ENCODE measurements at regions not wholly inside any gene's neighbourhood (a gene's known extent, or its start where the extent isn't known, plus 50 kb on each side); places are given as distances from the start of the nearest gene placed in this dataset.

DNA sequence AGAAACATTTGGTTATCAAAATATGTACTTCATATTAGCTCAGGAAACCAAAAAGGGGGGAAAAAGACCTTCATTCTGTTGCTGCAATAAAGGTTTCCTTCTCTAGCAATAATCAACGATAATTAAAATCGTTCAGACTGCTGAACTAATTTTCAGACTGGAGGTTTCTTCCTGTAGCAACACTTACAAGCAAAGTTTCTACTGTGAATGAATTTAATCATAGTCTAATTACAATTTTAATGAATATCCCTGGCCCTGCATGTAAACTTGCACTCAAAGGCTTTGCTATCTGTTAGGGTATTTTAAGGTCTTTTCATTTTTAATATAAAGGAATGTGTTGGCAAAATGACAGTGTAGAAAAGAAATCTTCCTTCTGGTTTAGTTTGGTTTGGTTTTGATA, 265.2 kb downstream of the QDPR start:
- TF ChIP-seq, protein P1, sequence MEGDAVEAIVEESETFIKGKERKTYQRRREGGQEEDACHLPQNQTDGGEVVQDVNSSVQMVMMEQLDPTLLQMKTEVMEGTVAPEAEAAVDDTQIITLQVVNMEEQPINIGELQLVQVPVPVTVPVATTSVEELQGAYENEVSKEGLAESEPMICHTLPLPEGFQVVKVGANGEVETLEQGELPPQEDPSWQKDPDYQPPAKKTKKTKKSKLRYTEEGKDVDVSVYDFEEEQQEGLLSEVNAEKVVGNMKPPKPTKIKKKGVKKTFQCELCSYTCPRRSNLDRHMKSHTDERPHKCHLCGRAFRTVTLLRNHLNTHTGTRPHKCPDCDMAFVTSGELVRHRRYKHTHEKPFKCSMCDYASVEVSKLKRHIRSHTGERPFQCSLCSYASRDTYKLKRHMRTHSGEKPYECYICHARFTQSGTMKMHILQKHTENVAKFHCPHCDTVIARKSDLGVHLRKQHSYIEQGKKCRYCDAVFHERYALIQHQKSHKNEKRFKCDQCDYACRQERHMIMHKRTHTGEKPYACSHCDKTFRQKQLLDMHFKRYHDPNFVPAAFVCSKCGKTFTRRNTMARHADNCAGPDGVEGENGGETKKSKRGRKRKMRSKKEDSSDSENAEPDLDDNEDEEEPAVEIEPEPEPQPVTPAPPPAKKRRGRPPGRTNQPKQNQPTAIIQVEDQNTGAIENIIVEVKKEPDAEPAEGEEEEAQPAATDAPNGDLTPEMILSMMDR (IDR thresholded peaks at IDR 0.05; ENCODE audit: insufficient read depth, low read length, poor library complexity, severe bottlenecking) = no peak
- H3K4me3 ChIP-seq (replicated peaks; ENCODE audit: low read depth, low read length) = no peak overlapping the region
- no peak for DNase-seq (ENCODE audit: extremely low read depth, insufficient read length)
- H3K36me3 ChIP-seq (ENCODE audit: control insufficient read depth, insufficient read depth, low read length) = no peaks in the 10 kb centered on the region
- no peaks in the 10 kb centered on the region; the same call in 1 of the 2 replicates for H3K27me3 ChIP-seq (replicated peaks; ENCODE audit: control insufficient read depth, insufficient read depth, low read length)

DNA sequence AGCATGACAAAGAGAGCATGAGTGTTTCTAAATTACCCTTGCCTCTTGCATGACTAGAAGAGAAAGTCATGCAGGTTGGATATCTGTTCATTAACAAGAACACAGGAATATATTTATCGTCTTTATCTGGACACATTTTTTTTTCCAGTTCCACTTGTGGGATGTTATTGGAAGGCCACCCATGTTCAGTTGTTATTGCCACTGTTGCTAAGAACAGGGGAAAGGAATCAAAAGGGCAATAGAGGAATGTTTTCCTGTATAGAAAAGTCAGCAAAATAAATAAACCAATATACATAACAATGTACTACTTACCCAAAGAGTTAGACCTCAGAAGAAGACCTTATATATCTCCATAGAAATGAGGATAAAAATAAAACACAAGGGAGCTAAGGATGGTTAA, 270.1 kb downstream of the QDPR start:
- DNase-seq (ENCODE audit: extremely low read depth, insufficient read length) = no peak
- no peaks in the 10 kb centered on the region for H3K36me3 ChIP-seq (ENCODE audit: control insufficient read depth, insufficient read depth, low read length)

DNA sequence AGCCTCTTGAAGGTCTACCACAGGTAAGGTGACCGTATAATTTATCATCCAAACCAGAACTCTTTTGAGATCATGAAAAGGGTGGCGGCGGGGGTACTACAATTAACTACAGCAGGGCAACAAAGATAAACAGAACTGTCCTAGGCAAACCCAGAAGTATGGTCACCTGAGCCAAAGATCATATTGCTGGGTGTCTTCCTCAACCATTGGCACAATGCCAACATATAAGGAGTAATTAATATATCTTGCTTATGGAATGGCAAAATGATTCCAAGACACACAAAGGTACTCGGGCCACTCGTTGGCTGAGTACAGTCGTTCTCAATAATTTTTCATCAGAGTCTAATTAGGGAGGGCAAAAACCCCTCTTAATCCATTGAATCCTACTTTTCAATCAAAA, 273.3 kb downstream of the QDPR start:
- Histone ChIP-seq H3K36me3 (ENCODE audit: control insufficient read depth, insufficient read depth, low read length) (no peaks in the 10 kb centered on the region), H3K4me3 (replicated peaks; ENCODE audit: low read depth, low read length) (no peak overlapping the region), H3K27me3 (replicated peaks; ENCODE audit: control insufficient read depth, insufficient read depth, low read length) (no peaks in the 10 kb centered on the region; the same call in 1 of the 2 replicates)
- TF ChIP-seq, protein P1 (IDR thresholded peaks at IDR 0.05; ENCODE audit: insufficient read depth, low read length, poor library complexity, severe bottlenecking) = no peak
- no peak for DNase-seq (ENCODE audit: extremely low read depth, insufficient read length)

More for the DNA sequence above, 270.1 kb downstream of the QDPR start:
- H3K27me3 ChIP-seq (replicated peaks; ENCODE audit: control insufficient read depth, insufficient read depth, low read length) = no peaks in the 10 kb centered on the region; the same call in 1 of the 2 replicates
- TF ChIP-seq, protein P1 (IDR thresholded peaks at IDR 0.05; ENCODE audit: insufficient read depth, low read length, poor library complexity, severe bottlenecking) = no peak
- no peak overlapping the region for H3K4me3 ChIP-seq (replicated peaks; ENCODE audit: low read depth, low read length)

DNA sequence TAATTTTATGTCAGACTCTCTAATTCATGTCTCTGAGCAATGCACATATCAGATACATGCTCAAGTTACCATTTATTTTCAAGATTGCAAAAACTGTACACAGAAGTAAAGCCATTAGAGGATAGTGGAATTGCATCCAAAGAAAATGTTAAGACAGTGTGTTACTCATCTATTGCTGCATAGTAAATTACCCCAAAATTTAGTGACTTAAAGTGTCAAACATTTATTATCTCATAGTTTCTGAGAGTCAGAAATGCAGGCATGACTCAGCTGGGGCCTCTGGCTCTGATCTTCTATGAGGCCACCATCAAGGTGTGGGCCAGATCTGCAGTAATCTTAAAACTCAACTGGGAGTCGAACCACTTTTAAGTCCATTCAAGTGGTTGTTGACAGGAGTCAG, 275.2 kb downstream of the QDPR start:
- no peak for DNase-seq (ENCODE audit: extremely low read depth, insufficient read length)
- H3K4me3 ChIP-seq (replicated peaks; ENCODE audit: low read depth, low read length) = no peak overlapping the region
- no peaks in the 10 kb centered on the region for H3K27me3 ChIP-seq (replicated peaks; ENCODE audit: control insufficient read depth, insufficient read depth, low read length)
- no peaks in the 10 kb centered on the region for H3K36me3 ChIP-seq (ENCODE audit: control insufficient read depth, insufficient read depth, low read length)
- TF ChIP-seq, protein P1 (IDR thresholded peaks at IDR 0.05; ENCODE audit: insufficient read depth, low read length, poor library complexity, severe bottlenecking) = no peak

DNA sequence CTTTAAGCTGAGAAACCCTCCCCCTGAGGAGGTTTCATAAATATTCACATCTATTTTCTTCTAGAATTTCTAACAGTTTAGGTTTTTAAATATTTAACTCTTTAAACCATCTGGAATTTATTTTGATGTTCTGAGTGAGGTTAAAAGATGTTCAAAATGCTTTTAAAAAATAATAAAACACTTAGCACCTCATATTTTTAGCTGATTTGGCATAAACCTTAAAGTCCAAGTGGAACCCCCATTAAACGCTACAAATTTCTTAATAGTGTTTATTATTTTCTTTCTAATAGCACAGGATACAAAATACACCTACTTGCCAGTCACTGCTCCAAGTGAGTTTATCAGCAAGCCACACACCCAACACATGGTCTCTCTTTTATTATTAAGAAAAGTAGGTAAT, 277.2 kb downstream of the QDPR start:
- Histone ChIP-seq H3K4me3 (replicated peaks; ENCODE audit: low read depth, low read length) (no peak overlapping the region), H3K27me3 (replicated peaks; ENCODE audit: control insufficient read depth, insufficient read depth, low read length) (no peaks in the 10 kb centered on the region), H3K36me3 (ENCODE audit: control insufficient read depth, insufficient read depth, low read length) (no peaks in the 10 kb centered on the region)
- DNase-seq (ENCODE audit: extremely low read depth, insufficient read length) = no peak
- TF ChIP-seq, protein P1 (IDR thresholded peaks at IDR 0.05; ENCODE audit: insufficient read depth, low read length, poor library complexity, severe bottlenecking) = no peak
